WTC11 (cell line): ENCODE measurements at regions not wholly inside any gene's neighbourhood (a gene's known extent, or its start where the extent isn't known, plus 50 kb on each side); places are given as distances from the start of the nearest gene placed in this dataset.
A peak's percentile ranks its signal among the peaks of the same experiment; 100 is the strongest.

Experiments
- ATAC-seq: fragments of 200-7000 bp; cut with Tn5 transposase; 2 replicates; pipeline ENCODE4 v1.10.0; 2021; ENCODE audit warnings: mild to moderate bottlenecking, moderate library complexity
- CTCF ChIA-PET: fragments of 300-600 bp; sonication (Branson Sonifier 250); formaldehyde crosslinking; loops from one replicate; lab custom pipeline; 2021; ENCODE audit warnings: antibody characterized with exemption; lab: Charles Lee
- POLR2A ChIA-PET: fragments of 350-600 bp; sonication (Branson Sonifier 250); formaldehyde crosslinking; loops from one replicate; lab custom pipeline; 2021; ENCODE audit warnings: antibody characterized with exemption; lab: Charles Lee
- DNase-seq: peaks from one replicate; pipeline ENCODE4 v3.0.0; 2021; ENCODE audit warnings: low spot score
- H3K27ac Mint-ChIP-seq: 2 replicates; pipeline ENCODE4 v1.8.0; 2021; ENCODE audit warnings: mixed read lengths
- H3K27me3 Mint-ChIP-seq: 2 replicates; pipeline ENCODE4 v1.8.0; 2021; ENCODE audit warnings: low read depth, mild to moderate bottlenecking, moderate library complexity, mixed read lengths
- H3K36me3 Mint-ChIP-seq: 2 replicates; pipeline ENCODE4 v1.8.0; 2021; ENCODE audit warnings: mixed read lengths
- H3K4me1 Mint-ChIP-seq: 2 replicates; pipeline ENCODE4 v1.8.0; 2022; ENCODE audit warnings: mixed read lengths
- H3K4me3 Mint-ChIP-seq: 2 replicates; pipeline ENCODE4 v1.8.0; 2021; ENCODE audit warnings: mild to moderate bottlenecking, moderate library complexity, mixed read lengths
- H3K9me3 Mint-ChIP-seq: 2 replicates; pipeline ENCODE4 v1.8.0; 2021; ENCODE audit warnings: mixed read lengths
- AR ChIP-seq: fragments of 250-450 bp; sonication (Bioruptor Pico); IDR thresholded peaks from 2 replicates; pipeline ENCODE4 v1.9.0; 2021; ENCODE audit warnings: mild to moderate bottlenecking
- ATF6 ChIP-seq: sonication (generic); formaldehyde crosslinking; IDR thresholded peaks from 2 replicates; pipeline ENCODE4 v1.8.1; 2023; ENCODE audit warnings: mild to moderate bottlenecking, missing genetic modification reagents
- E2F4 ChIP-seq: sonication (generic); formaldehyde crosslinking; IDR thresholded peaks from 2 replicates; pipeline ENCODE4 v1.8.1; 2022; ENCODE audit warnings: low read depth, mild to moderate bottlenecking, moderate library complexity, missing genetic modification reagents, borderline replicate concordance
- ELF4 ChIP-seq: sonication (generic); formaldehyde crosslinking; IDR thresholded peaks from 2 replicates; pipeline ENCODE4 v1.8.1; 2022; ENCODE audit warnings: low read depth, mild to moderate bottlenecking, moderate library complexity, missing genetic modification reagents
- ESRRA ChIP-seq: sonication (generic); formaldehyde crosslinking; IDR thresholded peaks from 2 replicates; pipeline ENCODE4 v1.8.1; 2022; ENCODE audit warnings: mild to moderate bottlenecking, missing genetic modification reagents, borderline replicate concordance
- FOXP1 ChIP-seq: sonication (generic); formaldehyde crosslinking; IDR thresholded peaks from 2 replicates; pipeline ENCODE4 v1.8.0; 2022; ENCODE audit warnings: missing genetic modification reagents, mild to moderate bottlenecking, moderate library complexity, borderline replicate concordance
- GRHL2 ChIP-seq: fragments of 250-450 bp; sonication (Bioruptor Pico); IDR thresholded peaks from 2 replicates; pipeline ENCODE4 v1.8.0; 2022; ENCODE audit warnings: mild to moderate bottlenecking, moderate library complexity; ENCODE audit not compliant: insufficient replicate concordance, severe bottlenecking
- MXD4 ChIP-seq: fragments of 250-450 bp; sonication (Bioruptor Pico); IDR thresholded peaks from 2 replicates; pipeline ENCODE4 v1.8.0; 2021; ENCODE audit warnings: mild to moderate bottlenecking, moderate library complexity, borderline replicate concordance
- NR2C2 ChIP-seq: sonication (generic); formaldehyde crosslinking; IDR thresholded peaks from 2 replicates; pipeline ENCODE4 v1.8.0; 2022; ENCODE audit warnings: mild to moderate bottlenecking, missing genetic modification reagents
- RELA ChIP-seq: sonication (generic); formaldehyde crosslinking; IDR thresholded peaks from 2 replicates; pipeline ENCODE4 v1.8.1; 2022; ENCODE audit warnings: missing genetic modification reagents, mild to moderate bottlenecking, borderline replicate concordance
- TP53 ChIP-seq: sonication (generic); formaldehyde crosslinking; IDR thresholded peaks from 2 replicates; pipeline ENCODE4 v1.8.1; 2023; ENCODE audit warnings: mild to moderate bottlenecking, missing genetic modification reagents
- ZNF396 ChIP-seq: fragments of 250-450 bp; sonication (Bioruptor Pico); IDR thresholded peaks from 2 replicates; pipeline ENCODE4 v1.8.0; 2021; ENCODE audit warnings: mild to moderate bottlenecking, moderate library complexity, borderline replicate concordance
- ZNF671 ChIP-seq: fragments of 250-450 bp; sonication (Bioruptor Pico); IDR thresholded peaks from 2 replicates; pipeline ENCODE4 v1.8.0; 2021; ENCODE audit warnings: mild to moderate bottlenecking
- TF ChIP-seq, protein P1 (sequence below): sonication (generic); formaldehyde crosslinking; IDR thresholded peaks from 2 replicates; pipeline ENCODE4 v1.8.0; 2023; ENCODE audit warnings: missing genetic modification reagents
- TF ChIP-seq, protein P2 (sequence below): sonication (generic); formaldehyde crosslinking; IDR thresholded peaks from 2 replicates; pipeline ENCODE4 v1.8.0; 2022; ENCODE audit warnings: missing genetic modification reagents

GRCh38 chr6:18532139-18532538, 145.0 kb downstream of the RNF144B start:
- ATAC-seq (no peak), DNase-seq (no peak)
- Mint-ChIP-seq H3K36me3 (no peaks in the 10 kb centered on the region), H3K27ac (no peak overlapping the region), H3K9me3 (no peaks in the 10 kb centered on the region), H3K27me3 (no peaks in the 10 kb centered on the region), H3K4me1 (peaks cover 25% of the 10 kb centered on the region), H3K4me3 (no peak overlapping the region)
- POLR2A ChIA-PET: no interaction called here
- CTCF ChIA-PET: no interaction called here
- TF ChIP-seq ATF6: no peak
- no peak for TF ChIP-seq RELA (CRISPR knock-in tag)
- TF ChIP-seq ZNF671: no peak
- TF ChIP-seq, protein P1, sequence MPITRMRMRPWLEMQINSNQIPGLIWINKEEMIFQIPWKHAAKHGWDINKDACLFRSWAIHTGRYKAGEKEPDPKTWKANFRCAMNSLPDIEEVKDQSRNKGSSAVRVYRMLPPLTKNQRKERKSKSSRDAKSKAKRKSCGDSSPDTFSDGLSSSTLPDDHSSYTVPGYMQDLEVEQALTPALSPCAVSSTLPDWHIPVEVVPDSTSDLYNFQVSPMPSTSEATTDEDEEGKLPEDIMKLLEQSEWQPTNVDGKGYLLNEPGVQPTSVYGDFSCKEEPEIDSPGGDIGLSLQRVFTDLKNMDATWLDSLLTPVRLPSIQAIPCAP (CRISPR knock-in tag): no peak
- TF ChIP-seq NR2C2 (CRISPR knock-in tag): no peak
- no peak for TF ChIP-seq FOXP1
- TF ChIP-seq ZNF396 (CRISPR knock-in tag): no peak
- no peak for TF ChIP-seq AR (CRISPR knock-in tag)
- TF ChIP-seq GRHL2 (CRISPR knock-in tag): no peak
- no peak for TF ChIP-seq MXD4 (CRISPR knock-in tag)

DNA sequence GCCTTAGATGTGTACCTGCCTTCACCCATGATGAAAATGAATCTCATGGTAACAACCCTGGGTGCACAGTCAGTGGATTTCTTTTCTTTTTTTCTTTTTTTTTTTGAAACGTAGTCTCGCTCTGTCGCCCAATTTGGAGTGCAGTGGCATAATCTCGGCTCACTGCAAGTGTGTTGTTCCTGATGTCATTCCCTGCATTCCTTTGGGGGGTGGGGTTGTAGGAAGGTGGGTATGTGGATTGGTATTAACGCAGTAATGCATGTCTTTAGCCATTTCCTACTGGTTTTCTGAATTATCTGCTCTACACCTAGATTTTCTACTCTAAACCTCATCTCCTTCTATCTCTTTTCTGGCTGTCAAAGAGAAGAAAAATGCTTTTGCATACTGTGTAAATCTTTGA, 146.6 kb downstream of the RNF144B start:
- Mint-ChIP-seq H3K27me3 (no peaks in the 10 kb centered on the region), H3K4me1 (peaks cover 12% of the 10 kb centered on the region), H3K9me3 (no peaks in the 10 kb centered on the region), H3K27ac (no peak overlapping the region), H3K36me3 (no peaks in the 10 kb centered on the region), H3K4me3 (no peak overlapping the region)
- no peak for TF ChIP-seq ESRRA (CRISPR knock-in tag)
- no peak for TF ChIP-seq E2F4
- TF ChIP-seq, protein P2, sequence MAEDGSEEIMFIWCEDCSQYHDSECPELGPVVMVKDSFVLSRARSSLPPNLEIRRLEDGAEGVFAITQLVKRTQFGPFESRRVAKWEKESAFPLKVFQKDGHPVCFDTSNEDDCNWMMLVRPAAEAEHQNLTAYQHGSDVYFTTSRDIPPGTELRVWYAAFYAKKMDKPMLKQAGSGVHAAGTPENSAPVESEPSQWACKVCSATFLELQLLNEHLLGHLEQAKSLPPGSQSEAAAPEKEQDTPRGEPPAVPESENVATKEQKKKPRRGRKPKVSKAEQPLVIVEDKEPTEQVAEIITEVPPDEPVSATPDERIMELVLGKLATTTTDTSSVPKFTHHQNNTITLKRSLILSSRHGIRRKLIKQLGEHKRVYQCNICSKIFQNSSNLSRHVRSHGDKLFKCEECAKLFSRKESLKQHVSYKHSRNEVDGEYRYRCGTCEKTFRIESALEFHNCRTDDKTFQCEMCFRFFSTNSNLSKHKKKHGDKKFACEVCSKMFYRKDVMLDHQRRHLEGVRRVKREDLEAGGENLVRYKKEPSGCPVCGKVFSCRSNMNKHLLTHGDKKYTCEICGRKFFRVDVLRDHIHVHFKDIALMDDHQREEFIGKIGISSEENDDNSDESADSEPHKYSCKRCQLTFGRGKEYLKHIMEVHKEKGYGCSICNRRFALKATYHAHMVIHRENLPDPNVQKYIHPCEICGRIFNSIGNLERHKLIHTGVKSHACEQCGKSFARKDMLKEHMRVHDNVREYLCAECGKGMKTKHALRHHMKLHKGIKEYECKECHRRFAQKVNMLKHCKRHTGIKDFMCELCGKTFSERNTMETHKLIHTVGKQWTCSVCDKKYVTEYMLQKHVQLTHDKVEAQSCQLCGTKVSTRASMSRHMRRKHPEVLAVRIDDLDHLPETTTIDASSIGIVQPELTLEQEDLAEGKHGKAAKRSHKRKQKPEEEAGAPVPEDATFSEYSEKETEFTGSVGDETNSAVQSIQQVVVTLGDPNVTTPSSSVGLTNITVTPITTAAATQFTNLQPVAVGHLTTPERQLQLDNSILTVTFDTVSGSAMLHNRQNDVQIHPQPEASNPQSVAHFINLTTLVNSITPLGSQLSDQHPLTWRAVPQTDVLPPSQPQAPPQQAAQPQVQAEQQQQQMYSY (CRISPR knock-in tag): no peak
- TF ChIP-seq RELA (CRISPR knock-in tag): no peak
- no peak for TF ChIP-seq TP53 (CRISPR knock-in tag)
- TF ChIP-seq ELF4 (CRISPR knock-in tag): no peak
- CTCF ChIA-PET: no interaction called here
- POLR2A ChIA-PET: no interaction called here
- DNase-seq: no peak
- ATAC-seq: peak; percentile 74
